DMS79 treated with DMSO at 0.1 percent for 48 hours (cell line): ENCODE measurements at regions not wholly inside any gene's neighbourhood (a gene's known extent, or its start where the extent isn't known, plus 50 kb on each side); places are given as distances from the start of the nearest gene placed in this dataset.
"Not testable (repeated sequence)": the region's sequence is repeated elsewhere in the genome, so short reads cannot be mapped to it uniquely, and the experiment has no call there.

Source experiments
- DNase-seq: peaks from one replicate; lab custom pipeline; 2025; lab: John Stamatoyannopoulos, UW

- DNase-seq, result peak; percentile 36
Observed at GRCh38 chr11:134725716-134726639, 313.9 kb upstream of the B3GAT1 start.

GRCh38 chr11:134725211-134725610 lies 313.2 kb upstream of the B3GAT1 start:
- DNase-seq, result no peak

- DNase-seq, result peak; percentile 95
Observed at GRCh38 chr11:134724779-134725140, 312.7 kb upstream of the B3GAT1 start.

- DNase-seq, result no peak
Observed at GRCh38 chr11:134724106-134724778, 312.2 kb upstream of the B3GAT1 start.

- DNase-seq, result not testable (repeated sequence)
Observed at GRCh38 chr11:134720691-134721070, 308.6 kb upstream of the B3GAT1 start.

GRCh38 chr11:134719940-134720690 lies 308.1 kb upstream of the B3GAT1 start:
- not testable (repeated sequence) for DNase-seq

GRCh38 chr11:134719397-134719796 lies 307.4 kb upstream of the B3GAT1 start:
- DNase-seq, result no peak

- no peak for DNase-seq
Observed at GRCh38 chr11:134716582-134716981, 304.5 kb upstream of the B3GAT1 start.

- peak; percentile 98 for DNase-seq
Observed at GRCh38 chr11:134714021-134714656, 302.1 kb upstream of the B3GAT1 start.

GRCh38 chr11:134712228-134713145 lies 300.4 kb upstream of the B3GAT1 start:
- no peak for DNase-seq

- peak; percentile 63 for DNase-seq
Observed at GRCh38 chr11:134711588-134711987, 299.5 kb upstream of the B3GAT1 start.

GRCh38 chr11:134710861-134711407 lies 298.9 kb upstream of the B3GAT1 start:
- DNase-seq, result no peak

GRCh38 chr11:134705858-134706257 lies 293.8 kb upstream of the B3GAT1 start:
- no peak for DNase-seq

- no peak for DNase-seq
Observed at GRCh38 chr11:134702827-134703226, 290.8 kb upstream of the B3GAT1 start.

- peak; percentile 76 for DNase-seq
Observed at GRCh38 chr11:134701564-134702165, 289.6 kb upstream of the B3GAT1 start.

GRCh38 chr11:134700101-134700640 lies 288.1 kb upstream of the B3GAT1 start:
- no peak for DNase-seq

- DNase-seq, result no peak
Observed at GRCh38 chr11:134696455-134696854, 284.4 kb upstream of the B3GAT1 start.

- no peak for DNase-seq
Observed at GRCh38 chr11:134691985-134692384, 279.9 kb upstream of the B3GAT1 start.

GRCh38 chr11:134691295-134691873 lies 279.3 kb upstream of the B3GAT1 start:
- DNase-seq, result no peak

GRCh38 chr11:134689886-134690285 lies 277.8 kb upstream of the B3GAT1 start:
- no peak for DNase-seq
